GM19240 (cell line): ENCODE measurements at regions not wholly inside any gene's neighbourhood (a gene's known extent, or its start where the extent isn't known, plus 50 kb on each side); places are given as distances from the start of the nearest gene placed in this dataset.

Source experiments
- DNase-seq: peaks from one replicate; pipeline ENCODE4 v3.0.0; 2011; ENCODE audit warnings: low spot score; ENCODE audit not compliant: insufficient read length

DNA sequence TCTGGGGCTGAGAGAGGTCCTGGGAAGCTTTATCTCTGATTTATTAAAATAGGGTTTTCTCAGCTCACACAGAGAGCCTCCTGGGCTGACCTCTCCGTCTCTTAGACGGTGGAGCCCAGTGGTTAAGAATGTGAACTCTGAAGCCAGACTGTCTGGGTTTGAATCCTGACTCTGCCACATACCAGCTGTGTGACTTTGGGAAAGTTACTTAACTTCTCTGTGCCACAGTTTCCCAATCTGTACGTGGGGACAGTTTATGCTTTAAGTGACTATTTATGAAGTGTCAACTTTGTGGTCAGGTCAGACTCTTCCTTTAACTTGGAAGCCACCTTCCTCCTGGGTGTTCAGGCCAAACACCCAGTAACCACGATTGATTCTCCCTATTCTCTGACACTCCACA, 290.9 kb downstream of the AACS start:
- no peak for DNase-seq

DNA sequence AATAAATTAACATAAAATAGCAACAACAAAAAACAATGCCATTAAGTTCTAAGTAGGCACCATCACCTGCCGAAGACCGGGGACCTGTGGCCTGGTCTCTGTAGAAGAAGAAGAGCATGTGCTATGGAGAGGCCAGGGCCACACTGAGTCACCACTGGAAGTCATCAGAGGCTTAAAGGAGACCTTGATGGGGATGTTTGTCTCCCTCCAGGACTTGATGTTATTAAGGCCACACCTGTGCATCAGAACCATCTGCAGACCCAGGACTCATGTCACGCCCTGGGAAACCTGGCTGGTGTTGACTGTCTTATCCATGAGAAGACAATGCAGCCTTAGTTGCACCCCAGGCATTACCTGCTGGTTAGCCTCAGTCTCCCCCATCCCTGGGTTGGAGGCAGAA, 292.3 kb downstream of the AACS start:
- no peak for DNase-seq

DNA sequence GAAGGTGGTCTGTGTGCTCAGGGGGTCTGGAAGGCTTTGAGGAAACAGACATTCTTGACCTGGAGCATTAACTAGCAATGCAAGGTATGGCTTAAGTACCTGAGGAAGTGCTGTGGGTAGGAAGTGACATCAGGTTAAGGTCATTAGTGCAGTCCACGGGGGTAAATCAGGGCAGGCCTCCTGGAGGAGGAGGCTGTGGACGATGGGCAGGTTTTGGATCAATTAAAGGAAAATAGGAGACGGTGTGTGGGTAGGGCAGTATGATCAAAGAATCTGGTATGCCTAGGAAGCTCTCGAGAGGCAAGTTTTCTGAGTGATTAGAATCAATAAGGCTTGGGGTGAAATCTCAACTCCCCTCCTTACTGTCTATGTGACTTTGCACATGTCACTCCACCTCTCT, 295.3 kb downstream of the AACS start:
- DNase-seq = no peak

DNA sequence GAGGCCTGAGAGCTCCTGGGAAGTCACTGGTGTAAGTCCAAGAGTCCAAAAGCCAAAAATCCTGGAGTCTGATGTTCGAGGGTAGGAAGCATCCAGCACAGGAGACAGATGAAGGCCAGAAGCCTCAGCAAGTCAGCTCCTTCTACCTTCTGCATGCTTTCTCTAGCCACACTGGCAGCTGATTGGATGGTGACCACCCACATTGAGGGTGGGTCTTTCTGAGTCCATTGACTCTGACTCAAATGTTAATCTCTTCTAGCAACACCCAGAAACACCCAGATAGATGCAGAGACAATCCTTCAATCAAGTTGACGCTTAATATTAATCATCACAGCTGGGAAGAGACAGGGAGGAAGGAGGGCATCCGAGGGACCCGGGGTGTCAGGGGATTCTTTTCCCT, 305.8 kb downstream of the AACS start:
- DNase-seq = no peak

DNA sequence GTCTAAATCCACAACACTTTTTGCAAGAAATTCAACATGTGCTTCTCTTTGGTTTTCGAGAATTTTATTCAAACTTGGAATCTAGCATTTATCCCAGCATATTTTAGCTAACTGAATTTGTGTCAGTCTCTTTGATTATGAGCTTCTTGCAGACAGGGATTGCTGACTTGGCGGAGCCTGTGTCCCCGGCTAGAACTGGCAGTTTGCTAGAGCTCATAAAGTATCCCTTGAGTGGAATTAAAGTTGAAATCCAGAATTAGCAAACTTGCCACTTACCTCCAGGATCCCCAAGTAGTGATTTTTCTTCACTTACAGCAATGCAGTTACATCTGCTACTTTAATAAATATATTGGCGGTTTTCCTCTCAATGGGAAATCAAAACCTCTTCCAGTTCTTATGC, 306.9 kb downstream of the AACS start:
- no peak for DNase-seq

DNA sequence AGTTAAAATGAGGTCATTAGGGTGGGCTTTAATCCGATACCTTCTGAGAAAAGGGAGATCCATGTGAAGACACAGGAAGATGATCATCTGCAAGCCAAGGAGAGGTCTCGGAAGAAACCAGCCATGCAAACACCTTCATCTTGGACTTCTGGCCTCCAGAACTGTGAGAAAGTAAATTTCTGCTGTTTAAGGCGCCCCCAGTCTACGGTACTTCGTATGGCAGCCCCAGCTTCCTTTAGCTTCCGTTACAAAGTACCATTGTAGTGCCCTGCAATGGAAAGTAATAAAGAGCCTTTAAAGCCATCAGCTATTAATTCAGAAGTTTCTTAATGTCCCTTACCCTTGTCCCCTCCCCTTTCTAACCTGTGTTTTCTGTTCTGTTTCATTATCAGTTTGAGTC, 308.1 kb downstream of the AACS start:
- no peak for DNase-seq

DNA sequence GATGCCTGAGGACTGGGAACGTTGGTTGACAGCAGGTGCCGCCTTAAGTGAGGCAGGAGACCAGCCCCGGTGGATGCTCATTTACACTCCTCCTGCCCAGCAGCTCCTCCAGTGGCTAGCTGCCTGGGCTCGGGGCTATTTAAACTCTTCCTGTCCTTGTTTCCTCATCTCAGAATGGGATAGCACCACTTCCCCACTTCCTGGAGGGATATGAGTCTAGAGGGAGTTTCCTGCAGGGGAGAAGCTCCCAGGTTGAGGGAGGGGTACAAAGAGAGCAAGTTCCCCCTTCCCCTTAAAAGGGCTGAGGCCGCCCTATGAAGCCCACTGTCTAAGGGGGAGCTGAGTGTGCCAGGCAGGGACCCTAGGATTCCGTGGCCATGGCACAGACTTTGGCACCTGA, 311.2 kb downstream of the AACS start:
- DNase-seq = no peak

DNA sequence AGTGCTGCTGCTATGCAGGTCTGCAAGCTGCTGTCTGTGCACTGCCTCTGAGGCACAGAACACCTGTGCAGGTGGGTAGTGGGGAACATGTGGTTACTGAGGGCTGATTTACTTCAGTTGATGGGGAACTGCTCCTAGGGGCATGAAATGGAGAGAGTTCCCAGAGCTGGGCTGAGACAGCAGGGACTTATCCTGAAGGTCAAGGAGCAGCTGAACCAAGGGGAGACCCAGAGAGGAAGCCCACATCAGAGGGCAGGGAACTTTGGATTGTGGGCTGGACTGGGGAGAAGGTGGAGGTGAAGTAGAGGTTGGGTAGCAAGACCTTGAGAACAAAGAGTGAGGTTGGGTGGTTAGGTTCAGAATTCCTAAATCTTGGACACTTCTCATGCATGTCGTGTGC, 311.9 kb downstream of the AACS start:
- DNase-seq = no peak

DNA sequence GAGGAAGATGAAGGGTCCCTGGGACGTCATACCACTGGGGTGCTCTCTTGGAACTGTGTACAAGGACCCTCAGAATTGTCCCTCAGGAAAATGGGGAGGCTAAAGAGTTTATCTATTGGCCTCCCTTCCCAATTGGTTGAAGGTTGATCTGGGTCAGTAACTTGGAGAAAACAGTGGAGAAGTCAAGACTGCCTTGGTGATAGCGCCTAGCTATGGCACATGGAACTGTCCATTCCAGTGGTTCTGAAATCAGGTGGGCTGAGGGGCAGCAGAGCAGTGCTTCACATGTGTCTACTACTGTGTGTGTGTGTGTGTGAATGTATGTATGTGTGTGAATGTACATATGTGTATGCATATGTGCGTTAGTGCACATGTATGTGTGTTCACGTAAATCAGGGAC, 316.1 kb downstream of the AACS start:
- DNase-seq = no peak

DNA sequence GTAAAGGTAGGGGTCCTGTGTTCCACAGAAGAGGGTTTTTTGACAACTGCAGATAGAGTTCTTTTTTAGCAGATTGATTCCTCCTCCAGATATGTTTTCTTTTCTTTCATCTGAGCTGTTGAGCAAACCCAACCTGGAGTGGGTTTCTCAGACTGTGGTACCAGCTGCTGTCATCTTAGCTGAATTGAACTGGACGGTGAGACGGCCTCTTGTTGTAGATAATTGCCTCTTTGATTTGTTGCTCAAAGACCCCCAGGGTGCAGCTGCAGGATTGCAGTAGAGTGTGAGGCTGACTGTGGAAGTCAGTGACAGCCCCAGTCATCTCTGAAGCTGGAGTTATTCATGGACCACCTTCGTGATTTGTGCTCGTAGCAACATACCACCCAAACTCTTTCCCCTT, 317.7 kb downstream of the AACS start:
- DNase-seq = no peak

DNA sequence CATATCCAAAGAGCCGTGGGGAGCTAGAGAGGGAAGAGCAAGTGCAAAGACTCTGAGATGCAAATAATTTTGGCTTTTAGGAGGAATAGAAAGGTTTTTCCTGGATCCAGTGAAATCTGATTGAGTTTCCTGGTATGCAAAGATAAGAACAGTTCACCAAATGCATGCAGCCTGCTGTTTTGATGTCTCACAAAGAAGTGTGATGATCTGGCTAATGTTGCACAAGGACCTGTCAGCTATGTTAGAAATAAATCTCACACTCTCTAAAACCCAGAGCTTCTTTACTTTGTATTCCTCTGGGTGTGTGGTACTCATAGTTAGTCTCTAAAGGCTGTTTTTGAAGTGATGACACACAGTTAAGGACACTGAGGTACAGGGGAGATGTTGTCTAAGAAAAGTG, 321.4 kb downstream of the AACS start:
- DNase-seq = no peak

DNA sequence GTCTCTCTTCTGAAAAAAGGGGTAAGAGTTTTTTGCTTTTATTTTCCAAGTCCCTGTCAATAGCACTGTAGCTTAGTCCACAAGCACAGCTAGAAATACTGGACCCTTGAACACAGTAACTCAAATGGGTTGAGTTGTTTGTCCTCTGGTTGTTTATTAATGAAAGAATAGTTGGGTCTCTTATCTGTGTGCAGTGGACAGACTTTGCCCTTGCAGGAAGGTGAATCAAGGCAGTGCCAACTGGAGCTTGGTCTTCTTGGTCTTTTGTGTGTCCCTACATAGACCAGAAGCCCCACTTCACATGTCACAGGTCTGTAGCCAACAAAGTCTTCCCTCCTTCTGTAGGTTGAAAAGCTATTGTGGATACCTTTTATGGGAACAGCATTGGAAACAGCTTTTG, 322.0 kb downstream of the AACS start:
- DNase-seq = no peak

DNA sequence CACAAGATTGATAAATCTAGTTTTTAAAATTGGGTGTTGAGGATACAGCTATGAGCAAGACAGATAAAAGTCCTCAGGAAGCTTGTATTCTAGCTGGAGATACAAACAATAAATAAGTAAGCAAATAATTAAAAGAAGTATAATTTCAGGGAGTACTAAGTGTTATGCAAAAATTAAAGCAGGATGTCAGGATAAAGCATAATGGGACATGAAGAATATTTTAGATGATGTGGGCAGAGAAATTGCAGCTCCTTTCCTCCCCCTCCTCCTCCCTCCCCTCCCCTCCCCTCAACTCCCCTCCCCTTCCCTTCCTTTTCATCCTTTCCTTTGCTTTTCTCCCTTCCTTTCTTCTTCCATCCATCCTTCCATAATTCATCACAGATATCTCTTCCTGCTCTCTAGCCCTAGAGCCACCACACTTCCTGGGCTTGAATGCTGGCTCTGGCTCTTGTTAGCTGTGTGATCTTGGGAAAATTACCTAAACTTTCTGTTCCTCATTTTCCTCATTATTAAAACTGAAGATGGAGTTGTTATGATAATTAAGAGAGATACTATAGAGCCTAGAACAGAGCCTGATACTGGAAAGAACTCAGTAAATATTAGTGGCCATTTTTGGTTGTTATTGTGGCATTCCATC, 323.9 kb downstream of the AACS start:
- no peak for DNase-seq

DNA sequence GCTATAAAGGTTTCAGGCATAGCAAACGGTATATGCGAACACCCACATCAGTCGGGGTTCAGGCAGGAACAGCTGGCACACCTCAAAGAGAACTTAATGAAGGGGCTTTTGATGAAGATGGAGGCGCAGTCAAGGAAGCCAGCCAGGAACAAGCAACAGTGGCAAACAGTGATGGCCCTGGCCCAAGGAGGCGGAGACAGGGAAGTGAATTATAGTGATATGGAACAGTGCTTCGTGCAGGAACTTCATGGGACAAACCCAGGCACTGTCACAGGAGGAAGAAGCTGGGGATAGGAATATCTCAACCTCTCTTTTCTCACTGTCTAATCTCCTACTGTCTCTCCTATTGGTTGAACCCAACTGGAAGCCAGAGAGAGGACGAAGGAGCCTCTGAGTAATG, 328.3 kb downstream of the AACS start:
- no peak for DNase-seq

DNA sequence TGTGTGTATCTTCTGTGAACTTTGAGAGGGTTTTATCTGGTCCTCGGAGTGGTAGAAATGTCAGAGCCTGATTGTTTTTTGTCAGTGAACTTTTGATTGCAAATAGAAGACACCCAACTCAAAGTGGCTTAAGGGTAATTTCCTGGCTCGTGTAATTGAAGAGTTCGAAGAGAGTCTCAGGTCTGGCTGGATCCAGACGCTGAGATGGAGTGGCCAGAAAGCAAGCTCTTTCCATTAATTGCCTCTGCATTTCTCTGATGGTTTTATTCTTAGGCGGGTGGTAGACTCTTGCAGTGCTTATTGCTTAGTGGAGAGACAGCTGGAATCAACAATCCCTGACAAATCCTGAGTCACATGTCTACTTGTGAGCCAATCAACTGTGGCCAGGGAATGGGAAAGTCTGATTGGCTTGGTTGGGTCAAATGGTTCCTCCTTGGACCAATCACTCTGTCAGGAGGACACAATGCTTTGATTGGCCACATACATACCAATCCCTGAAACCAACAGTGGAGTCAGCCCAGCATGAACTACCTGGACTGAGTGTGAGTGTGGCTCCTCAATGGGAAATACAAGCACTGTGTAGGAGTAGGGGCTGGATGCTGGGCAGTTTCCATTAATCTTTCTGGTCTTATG, 330.5 kb downstream of the AACS start:
- no peak for DNase-seq

DNA sequence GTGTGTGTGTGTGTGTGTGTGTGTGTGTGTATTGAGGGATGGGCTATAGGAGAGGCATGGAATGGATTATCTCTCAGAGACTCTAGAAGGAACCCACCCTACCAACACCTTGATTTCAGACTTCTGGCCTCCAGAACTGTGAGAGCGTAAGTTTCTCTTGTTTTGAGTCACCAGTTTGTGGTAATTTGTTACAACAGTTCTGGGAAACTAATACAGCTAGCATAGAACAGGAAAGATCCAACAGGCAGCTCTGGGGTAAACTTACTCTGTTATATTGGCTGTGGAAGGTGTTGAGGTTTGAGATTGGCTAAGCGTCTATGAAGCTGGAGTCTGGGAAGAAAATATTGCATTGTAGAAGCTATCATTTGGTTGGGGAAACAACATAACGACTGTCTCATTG, 334.3 kb downstream of the AACS start:
- DNase-seq = no peak

DNA sequence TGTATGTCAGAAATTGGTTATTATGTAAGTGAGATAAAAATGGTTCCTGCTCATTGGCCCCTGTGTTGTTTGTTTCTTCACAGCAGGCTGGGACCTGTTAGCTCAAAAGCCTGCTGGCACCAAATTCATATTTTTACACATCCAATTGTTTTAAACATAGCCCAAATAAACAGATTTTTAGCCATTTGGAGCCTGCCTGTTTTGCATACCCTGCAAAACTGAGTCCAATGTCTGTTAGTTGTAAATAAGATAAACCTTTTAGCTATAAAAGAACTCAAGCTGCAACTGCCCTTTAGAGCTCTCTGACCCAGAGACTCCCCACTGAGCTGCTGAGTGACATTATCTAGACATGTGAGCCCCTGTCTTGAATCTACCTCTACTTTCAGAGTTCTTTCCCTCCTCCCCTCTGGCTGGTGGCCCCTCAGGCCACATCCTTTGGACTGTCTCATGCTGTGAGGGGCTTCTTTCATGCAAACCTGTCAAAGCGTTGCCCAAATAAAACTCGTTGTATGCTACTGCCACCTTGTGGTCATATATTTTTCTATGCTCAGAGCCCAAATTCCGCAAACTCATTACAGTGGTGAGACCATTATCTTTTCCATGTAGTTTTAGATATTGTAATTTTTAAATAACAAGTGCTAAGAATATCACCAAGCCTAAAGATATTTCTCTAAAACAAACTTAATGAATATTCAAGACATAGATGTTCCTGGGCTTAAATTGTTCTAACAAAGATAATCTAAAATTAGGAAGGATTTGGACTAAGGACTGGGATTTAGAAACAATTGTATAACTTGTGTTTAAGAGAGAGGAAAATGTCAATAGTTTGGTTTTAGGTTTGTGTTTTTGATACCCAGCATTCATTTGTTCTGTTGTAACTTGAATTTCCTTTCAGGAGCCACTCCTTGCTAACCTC, 337.9 kb downstream of the AACS start:
- DNase-seq = no peak

DNA sequence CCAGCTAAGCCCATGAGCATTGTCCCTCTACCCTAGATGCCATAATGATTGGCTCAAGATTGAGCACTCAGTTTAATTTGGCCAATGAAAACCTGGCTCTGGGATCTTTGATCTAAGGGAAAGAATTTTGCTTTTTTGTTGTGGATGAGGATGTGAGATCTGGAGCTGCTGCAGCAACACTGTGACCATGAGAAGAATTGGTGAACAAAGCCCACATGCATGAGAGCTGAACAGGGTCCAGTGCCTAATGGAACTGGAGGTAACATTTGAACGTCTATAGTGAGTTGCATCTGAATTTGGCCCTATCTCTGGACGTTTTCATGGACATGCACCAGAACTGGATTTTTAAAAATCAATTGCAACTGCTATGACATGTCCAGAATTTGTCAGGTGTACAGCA, 338.6 kb downstream of the AACS start:
- no peak for DNase-seq

DNA sequence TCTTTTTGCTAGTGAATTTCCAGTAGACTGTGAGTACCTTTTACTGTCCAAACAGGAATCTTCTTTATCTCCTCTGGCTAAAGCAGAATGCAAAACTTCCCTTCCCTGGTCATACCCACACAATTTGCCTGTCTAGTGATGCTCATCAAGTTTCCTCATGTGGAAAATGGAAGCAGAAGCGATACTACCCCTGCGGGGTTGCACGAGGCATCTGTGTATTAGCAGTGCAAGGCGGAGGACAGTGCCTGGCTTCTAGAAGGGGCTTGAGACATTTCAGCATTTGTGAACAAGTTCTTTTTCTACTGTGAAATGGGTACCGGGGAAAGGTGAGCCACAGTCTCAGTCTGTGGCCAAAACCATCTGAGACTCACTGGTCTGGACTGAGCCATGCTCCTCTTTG, 340.9 kb downstream of the AACS start:
- DNase-seq = no peak

DNA sequence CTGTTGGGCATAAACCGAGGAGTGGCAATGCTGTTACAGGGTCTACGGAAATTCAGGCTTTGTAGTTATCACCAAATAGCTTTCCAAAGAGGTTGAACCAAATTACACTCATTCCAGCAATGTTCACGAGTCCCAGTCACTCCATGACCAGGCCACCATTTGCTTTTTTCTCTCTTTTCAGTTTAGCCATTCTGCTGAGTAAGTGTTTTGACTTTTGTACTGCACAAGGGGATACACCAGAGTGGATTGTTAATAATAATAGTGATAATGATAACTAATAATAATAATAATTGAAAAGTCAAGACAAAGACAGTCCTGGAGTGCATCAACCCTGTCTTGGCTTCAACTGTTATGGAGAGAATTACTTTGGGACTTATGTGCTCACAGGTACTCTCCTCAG, 343.5 kb downstream of the AACS start:
- DNase-seq = no peak

DNA sequence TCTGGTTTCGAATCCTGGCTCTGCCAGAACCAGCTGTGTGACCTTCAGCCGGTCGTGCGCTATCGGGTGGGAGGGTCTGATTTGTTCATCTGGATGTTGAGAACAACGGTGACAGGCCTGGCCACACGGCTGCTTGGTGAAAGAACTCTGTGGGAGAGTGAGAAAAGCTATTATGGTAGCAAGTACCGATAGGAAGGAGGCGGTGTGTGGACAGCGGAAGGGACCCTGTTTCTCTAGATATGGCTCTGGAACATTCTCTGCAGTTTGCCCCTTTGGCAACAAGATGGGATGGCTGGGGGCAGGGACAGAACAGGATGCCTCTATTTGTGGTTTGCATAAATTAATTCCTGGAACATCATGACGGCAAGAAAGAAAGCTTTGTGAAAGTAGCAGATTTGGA, 347.3 kb downstream of the AACS start:
- DNase-seq = no peak

DNA sequence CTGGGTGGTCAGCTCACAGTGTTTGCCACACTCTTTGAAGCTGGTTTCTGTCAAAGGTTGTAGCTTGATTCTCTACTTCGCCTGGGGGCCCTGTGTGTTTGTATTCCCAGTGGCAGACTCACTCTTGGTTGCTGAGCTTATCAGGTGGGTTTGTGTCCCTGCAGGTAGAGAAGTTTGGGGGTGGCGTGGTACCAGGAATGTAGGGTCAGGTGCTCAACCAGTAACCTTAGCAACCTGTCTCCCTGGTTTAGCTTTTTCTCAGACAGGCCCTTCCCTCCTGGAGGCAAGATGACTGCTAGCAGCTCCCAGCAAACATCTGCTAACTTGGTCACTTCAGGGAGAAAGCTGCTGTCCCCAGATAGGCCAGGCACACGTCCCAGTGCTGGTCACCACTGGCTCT, 352.2 kb downstream of the AACS start:
- no peak for DNase-seq
